ENCODE measurements at regions not wholly inside any gene's neighbourhood (a gene's known extent, or its start where the extent isn't known, plus 50 kb on each side); places are given as distances from the start of the nearest gene placed in this dataset.

GRCh38 chr13:59444210-59444857, 719.4 kb downstream of the DIAPH3 start:
- DNase-seq = no peak

GRCh38 chr13:59445812-59446211, 717.9 kb downstream of the DIAPH3 start:
- no peak for DNase-seq

- no peak for DNase-seq
Observed at GRCh38 chr13:59446391-59446790, 717.3 kb downstream of the DIAPH3 start.

- no peak for DNase-seq
Observed at GRCh38 chr13:59447031-59447430, 716.7 kb downstream of the DIAPH3 start.

- DNase-seq = no peak
Observed at GRCh38 chr13:59447846-59448620, 715.7 kb downstream of the DIAPH3 start.

DNA sequence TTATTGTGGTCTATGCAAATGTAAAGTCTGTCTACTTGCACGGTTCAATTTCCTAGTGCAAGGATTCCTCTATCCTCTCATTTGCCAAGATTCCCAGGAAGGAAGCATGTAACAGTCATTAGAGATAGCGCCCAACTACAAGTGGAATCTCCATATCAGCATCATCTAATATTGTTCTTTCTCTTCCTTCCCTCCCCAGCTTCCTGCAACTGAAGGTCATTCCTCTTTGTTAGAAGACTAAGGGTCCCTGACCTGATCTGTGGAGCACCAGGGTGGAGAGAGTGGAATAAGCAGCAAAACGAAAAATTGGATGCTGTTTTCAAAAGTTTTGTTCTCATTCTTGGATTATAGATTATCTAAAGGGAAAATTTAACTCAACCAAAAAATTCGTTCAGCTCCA, 714.0 kb downstream of the DIAPH3 start:
- DNase-seq = no peak

DNA sequence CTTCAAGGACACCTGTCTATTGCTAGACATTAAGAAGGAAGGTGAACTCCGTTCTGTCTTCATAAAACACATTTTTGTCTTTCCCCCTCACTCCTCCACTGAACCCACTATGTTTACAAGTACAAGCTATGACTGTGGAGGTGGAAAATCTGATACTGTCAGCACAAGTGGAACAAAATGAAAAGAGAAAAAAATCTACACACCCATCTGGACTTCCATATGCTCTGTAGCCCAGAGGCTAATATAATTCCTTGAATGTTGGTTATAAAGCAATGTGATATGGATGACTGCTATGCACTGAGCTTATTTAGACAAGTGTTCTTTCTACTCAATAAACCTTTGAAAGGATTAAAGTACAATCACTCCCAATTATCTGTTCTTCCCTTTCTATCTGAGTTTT, 713.5 kb downstream of the DIAPH3 start:
- no peak for DNase-seq

DNA sequence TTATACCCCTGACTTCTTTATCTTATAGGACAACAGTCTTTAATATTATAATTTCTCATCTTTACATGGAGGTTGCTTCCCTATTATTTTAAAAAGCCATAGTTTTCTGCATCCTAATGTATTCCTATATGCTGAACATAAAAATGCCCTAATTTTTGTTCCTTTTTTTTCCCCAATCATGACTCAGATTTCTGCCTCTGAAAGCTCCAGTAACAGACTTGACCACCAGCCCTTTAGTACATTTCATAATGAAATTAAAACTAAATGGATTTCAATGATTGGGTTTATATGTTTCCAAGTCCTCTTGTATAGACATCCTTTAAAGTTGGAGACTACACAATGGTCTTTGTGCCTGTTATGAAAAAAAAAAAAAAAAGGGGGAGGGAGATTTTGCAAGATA, 712.5 kb downstream of the DIAPH3 start:
- DNase-seq = no peak

GRCh38 chr13:59452189-59452890, 711.4 kb downstream of the DIAPH3 start:
- DNase-seq = peak in 2 of 51 donors; percentile 4 to 7

GRCh38 chr13:59458908-59459579, 704.7 kb downstream of the DIAPH3 start:
- no peak for DNase-seq

DNA sequence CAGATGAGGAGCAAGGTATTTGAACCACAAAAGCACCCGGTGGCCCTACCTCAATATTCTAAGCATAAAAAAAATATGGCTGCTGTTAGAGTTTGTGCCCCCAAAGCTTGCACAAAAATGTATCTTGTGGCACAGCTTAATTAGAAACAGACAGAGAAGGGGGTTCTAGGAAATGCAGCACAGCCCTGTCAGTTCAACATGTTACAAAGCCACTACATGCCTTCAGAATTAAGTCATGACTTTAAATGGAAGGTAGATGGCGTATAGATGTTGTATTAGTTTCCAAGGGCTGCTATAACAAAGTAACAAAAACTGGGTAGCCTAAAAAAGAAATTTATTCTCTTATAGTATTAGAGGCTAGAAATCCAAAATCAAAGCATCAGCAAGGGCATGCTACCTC, 703.8 kb downstream of the DIAPH3 start:
- no peak for DNase-seq

DNA sequence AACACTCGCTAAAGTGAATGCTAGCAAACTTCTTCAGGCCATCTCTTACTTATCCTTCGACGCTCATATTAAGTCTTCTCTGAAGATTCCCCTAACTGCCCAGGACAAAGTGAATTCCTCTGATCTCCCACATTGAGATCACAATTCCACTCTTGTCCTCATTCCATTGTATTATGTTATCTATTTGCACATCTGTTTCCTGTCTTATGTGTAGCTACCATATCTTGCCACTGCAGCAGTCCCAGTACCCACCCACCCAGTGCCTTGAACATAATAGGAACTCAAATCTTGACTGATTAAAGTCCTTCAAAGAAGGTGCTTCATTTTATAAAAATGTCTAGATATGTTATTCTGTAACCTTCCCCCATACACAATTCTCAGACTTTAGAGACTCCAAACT, 702.3 kb downstream of the DIAPH3 start:
- no peak for DNase-seq

GRCh38 chr13:59463023-59463422, 700.7 kb downstream of the DIAPH3 start:
- no peak for DNase-seq

GRCh38 chr13:59464926-59465325, 698.8 kb downstream of the DIAPH3 start:
- no peak for DNase-seq

DNA sequence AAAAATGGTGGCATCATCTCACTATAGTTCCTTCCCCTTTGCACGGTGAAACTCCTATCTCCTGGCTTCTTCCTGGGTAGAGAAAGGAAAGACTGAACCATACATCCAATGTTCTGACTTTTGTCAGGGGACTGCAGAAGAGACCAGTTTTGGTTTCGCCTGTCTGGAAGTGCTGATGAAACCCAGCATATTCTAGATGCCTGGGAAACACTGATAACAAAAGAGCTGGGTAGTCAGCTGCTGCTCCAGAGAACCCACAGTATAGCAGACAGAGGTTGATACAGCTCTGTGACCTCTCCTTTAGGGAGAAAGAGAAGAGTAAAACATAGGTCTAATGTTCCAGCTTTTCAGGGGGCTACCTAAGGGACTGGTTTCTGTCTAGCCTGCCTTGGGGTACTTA, 695.3 kb downstream of the DIAPH3 start:
- DNase-seq = no peak

GRCh38 chr13:59471106-59471505, 692.6 kb downstream of the DIAPH3 start:
- DNase-seq = no peak

DNA sequence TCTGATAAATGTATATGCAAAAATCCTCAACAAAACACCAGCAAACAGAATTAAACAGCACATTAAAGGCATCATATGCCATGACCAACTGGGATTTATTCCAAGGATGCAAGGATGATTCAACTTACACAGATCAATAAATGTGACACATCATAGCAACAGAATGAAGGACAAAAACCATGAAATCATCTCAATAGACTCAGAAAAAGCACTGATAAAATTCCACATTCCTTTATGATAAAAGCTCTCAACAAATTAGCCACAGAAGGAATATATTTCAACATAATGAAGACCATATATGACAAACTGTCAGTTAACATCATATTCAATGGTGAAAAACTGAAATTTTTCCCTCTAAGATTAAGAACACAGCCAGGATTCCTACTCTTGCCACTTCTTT, 691.6 kb downstream of the DIAPH3 start:
- DNase-seq = no peak

DNA sequence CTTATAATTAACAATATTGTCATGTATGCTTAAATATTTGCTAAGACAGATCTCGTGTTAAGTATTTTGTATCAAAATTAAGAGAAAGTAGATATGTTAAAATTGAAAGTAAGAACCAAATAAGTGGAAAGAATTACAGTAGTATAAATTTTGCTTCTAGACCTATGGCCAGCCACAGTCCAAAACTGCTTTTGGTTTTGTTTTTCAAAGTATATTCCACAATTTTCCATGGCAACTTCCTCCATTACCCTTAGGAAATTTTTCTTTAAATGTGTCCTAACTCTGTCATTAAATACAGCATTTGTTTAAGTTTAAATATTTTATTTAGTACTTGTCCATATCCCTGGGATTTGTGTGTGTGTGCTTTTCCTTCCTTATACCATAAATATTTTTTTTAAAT, 689.0 kb downstream of the DIAPH3 start:
- DNase-seq = no peak

DNA sequence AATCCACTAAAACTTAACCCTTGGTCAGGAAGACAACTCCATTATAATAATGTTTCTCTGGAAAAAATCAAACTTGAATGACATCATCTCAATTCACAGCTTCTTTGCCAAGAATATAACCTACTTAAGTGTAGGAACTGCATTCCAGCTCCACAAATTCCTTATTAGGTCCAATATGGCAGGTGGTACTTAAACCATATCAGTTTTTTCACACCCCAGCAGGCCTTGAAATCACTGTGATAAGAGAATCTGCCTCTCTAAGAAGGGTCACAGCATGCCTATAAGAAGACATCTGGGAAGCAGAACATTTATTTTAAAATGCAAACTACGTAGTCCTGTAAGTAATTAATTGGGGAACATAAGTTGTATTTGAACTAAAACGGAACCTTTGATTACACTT, 687.8 kb downstream of the DIAPH3 start:
- DNase-seq = no peak

- no peak for DNase-seq
Observed at GRCh38 chr13:59476366-59476765, 687.4 kb downstream of the DIAPH3 start.

DNA sequence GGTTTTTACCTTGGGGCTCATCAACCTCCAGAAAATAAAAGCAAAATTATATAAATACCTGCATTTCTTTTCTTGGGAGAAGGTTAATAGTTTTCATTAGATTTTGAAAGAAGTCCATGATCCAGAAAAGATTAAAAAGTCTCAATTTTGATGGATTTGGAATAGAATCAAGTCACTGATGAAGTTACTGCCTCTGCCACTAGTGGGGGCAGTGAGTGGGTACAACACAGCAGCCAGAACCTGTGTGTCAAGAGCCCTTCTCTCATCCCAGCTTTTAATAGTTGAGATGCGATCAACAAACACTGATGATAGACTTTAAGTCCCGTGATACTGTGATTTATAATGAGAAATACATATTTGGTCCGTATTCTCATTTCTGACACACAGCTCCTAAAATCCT, 686.7 kb downstream of the DIAPH3 start:
- no peak for DNase-seq

DNA sequence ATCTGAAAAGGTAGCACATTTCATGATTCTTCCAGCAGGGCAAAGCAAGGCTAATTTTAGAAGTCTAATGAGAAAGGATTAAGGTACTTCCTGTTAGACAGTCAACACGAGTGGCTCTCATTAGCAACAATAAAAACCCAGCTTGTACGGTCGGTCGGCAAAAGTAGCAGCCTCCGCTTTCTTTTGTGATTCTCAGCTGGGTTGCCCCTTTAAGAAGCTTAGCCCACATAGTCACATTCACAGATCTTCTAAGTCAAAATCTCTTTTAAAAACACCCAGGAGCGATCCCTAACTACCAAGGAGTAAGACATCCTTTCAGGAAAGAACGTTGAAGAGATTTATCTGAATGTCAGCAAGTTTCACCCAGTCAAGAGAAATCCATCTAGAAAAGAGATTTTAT, 684.8 kb downstream of the DIAPH3 start:
- no peak for DNase-seq
